Natural killer cell (primary cell): ENCODE measurements at regions not wholly inside any gene's neighbourhood (a gene's known extent, or its start where the extent isn't known, plus 50 kb on each side); places are given as distances from the start of the nearest gene placed in this dataset.

ENCODE experiments used
- ATAC-seq, 3 donors: fragments of 150-1000 bp in 2 of 3; fragments of 200-7000 bp in 1 of 3; cut with Tn5 transposase; 1 replicate in 1 of 3; 2 replicates in 2 of 3; pipeline ENCODE4 v1.10.0; 2021; ENCODE audit warnings: mild to moderate bottlenecking in 2 of 3, moderate library complexity in 2 of 3
- DNase-seq, 2 donors: peaks; one replicate each; pipeline versions ENCODE4 v3.0.0 to v3.0.0-alpha.2; 2013 to 2021; ENCODE audit warnings: mixed read lengths in 1 of 2
- H3K27ac ChIP-seq: one replicate; pipeline ENCODE4 v1.5.1; 2013; ENCODE audit warnings: mild to moderate bottlenecking, low read length
- H3K27me3 ChIP-seq: one replicate; pipeline ENCODE4 v1.6.1; 2013; ENCODE audit warnings: low read length; ENCODE audit not compliant: control insufficient read depth, insufficient read depth
- H3K36me3 ChIP-seq: one replicate; pipeline ENCODE4 v1.6.1; 2013; ENCODE audit warnings: low read length; ENCODE audit not compliant: control insufficient read depth, insufficient read depth
- H3K4me1 ChIP-seq: one replicate; pipeline ENCODE4 v1.6.1; 2013; ENCODE audit warnings: low read length; ENCODE audit not compliant: control insufficient read depth, insufficient read depth
- H3K4me3 ChIP-seq: one replicate; pipeline ENCODE4 v1.5.1; 2013; ENCODE audit warnings: low read length
- H3K9me3 ChIP-seq: one replicate; pipeline ENCODE4 v1.6.1; 2013; ENCODE audit warnings: low read length; ENCODE audit not compliant: control insufficient read depth, insufficient read depth
- H3K27ac Mint-ChIP-seq, 2 donors: one replicate each; pipeline ENCODE4 v1.8.0; 2022; ENCODE audit warnings: mild to moderate bottlenecking in 2 of 2, mixed read lengths in 2 of 2, moderate library complexity in 1 of 2
- H3K27me3 Mint-ChIP-seq, 2 donors: one replicate each; pipeline ENCODE4 v1.8.0; 2022; ENCODE audit warnings: low read depth in 2 of 2, mixed read lengths in 2 of 2
- H3K36me3 Mint-ChIP-seq: one replicate; pipeline ENCODE4 v1.8.0; 2022; ENCODE audit warnings: mixed read lengths
- H3K4me1 Mint-ChIP-seq, 2 donors: one replicate each; pipeline ENCODE4 v1.8.0; 2022; ENCODE audit warnings: mixed read lengths in 2 of 2
- H3K4me3 Mint-ChIP-seq: one replicate; pipeline ENCODE4 v1.8.0; 2022; ENCODE audit warnings: mild to moderate bottlenecking, moderate library complexity, mixed read lengths
- H3K9me3 Mint-ChIP-seq, 2 donors: one replicate each; pipeline ENCODE4 v1.8.0; 2022; ENCODE audit warnings: mixed read lengths in 2 of 2
- WGBS: methylation state at CpG from one replicate; pipeline ENCODE4 v1.1.7; 2013; ENCODE audit warnings: missing lambda C conversion rate; ENCODE audit not compliant: insufficient coverage; 5-methylcytosine and 5-hydroxymethylcytosine counted together
- intact Hi-C: fragments of 100-400 bp; cut with micrococcal nuclease; formaldehyde crosslinking; loops from one replicate; pipeline ENCODE4 v1.14.2; 2022
- TF ChIP-seq, protein P1 (sequence below): fragments of 200-600 bp; IDR thresholded peaks from one replicate; pipeline ENCODE4 v1.8.0; 2022; ENCODE audit warnings: antibody characterized with exemption

DNA sequence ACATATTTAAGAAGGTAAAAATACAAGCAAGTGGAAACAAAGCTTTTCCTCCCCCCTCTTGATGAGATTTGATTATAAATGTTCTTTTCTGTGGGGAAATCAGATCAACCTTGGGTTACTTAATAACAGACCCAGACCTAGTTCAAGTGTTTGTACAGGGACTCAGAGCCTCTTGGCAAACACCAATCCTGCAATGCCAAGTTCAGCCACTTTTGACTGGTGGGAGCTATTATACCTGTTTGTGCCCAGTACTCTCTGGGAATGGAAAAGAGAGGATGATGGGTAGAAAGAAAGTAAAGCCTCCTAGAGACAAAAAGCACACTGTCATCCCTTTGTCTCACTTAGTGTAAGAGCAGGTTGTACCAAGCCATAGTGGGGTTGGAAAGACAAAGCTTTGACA lies 63.8 kb upstream of the EPHA4 start:
- TF ChIP-seq, protein P1, sequence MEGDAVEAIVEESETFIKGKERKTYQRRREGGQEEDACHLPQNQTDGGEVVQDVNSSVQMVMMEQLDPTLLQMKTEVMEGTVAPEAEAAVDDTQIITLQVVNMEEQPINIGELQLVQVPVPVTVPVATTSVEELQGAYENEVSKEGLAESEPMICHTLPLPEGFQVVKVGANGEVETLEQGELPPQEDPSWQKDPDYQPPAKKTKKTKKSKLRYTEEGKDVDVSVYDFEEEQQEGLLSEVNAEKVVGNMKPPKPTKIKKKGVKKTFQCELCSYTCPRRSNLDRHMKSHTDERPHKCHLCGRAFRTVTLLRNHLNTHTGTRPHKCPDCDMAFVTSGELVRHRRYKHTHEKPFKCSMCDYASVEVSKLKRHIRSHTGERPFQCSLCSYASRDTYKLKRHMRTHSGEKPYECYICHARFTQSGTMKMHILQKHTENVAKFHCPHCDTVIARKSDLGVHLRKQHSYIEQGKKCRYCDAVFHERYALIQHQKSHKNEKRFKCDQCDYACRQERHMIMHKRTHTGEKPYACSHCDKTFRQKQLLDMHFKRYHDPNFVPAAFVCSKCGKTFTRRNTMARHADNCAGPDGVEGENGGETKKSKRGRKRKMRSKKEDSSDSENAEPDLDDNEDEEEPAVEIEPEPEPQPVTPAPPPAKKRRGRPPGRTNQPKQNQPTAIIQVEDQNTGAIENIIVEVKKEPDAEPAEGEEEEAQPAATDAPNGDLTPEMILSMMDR = no peak
- intact Hi-C loops = no loop called here
- Mint-ChIP-seq H3K36me3 (no peaks in the 10 kb centered on the region), H3K27ac (no peak overlapping the region), H3K27me3 (no peaks in the 10 kb centered on the region), H3K9me3 (peaks cover 2 to 3% of the 10 kb centered on the region in 2 donors), H3K4me1 (no peaks in the 10 kb centered on the region), H3K4me3 (no peak overlapping the region)
- no peaks in the 10 kb centered on the region for H3K27me3 ChIP-seq
- ATAC-seq (no peak), DNase-seq (no peak)
- H3K27ac ChIP-seq = no peak overlapping the region
- no peaks in the 10 kb centered on the region for H3K4me1 ChIP-seq
- H3K9me3 ChIP-seq = no peaks in the 10 kb centered on the region
- H3K36me3 ChIP-seq = no peaks in the 10 kb centered on the region
- H3K4me3 ChIP-seq = no peak overlapping the region

DNA sequence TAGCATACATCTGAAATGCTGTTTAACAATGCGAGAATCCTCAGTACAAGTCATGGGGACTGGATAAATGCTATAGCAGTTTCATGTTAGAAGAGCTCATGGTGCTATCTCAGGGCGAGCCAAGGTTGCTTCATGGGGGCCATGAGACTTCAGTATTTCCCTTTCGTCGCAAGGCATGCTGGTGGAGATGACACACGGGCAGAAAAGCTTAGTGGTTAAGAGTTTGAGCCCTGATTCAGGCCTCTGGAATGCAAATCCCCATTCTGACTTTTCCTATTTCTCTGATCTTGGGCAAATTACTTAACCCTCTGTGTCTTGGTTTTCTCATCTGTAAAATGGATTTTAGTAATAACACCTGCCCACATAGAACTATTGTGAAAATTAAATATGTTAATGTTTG lies 57.4 kb upstream of the EPHA4 start:
- H3K4me3 Mint-ChIP-seq = no peak overlapping the region
- H3K27me3 Mint-ChIP-seq = no peaks in the 10 kb centered on the region
- H3K4me3 ChIP-seq = no peak overlapping the region
- intact Hi-C loops = no loop called here
- no peaks in the 10 kb centered on the region for H3K36me3 ChIP-seq
- H3K27ac Mint-ChIP-seq = no peak overlapping the region
- no peak overlapping the region for H3K27ac ChIP-seq
- TF ChIP-seq, protein P1 = no peak
- ATAC-seq (no peak), DNase-seq (no peak)
- no peaks in the 10 kb centered on the region for H3K27me3 ChIP-seq
- H3K9me3 ChIP-seq = no peaks in the 10 kb centered on the region
- H3K36me3 Mint-ChIP-seq = no peaks in the 10 kb centered on the region
- H3K4me1 Mint-ChIP-seq = no peaks in the 10 kb centered on the region
- WGBS = 88% methylated on average over 5 of the region's 5 CpGs
- H3K9me3 Mint-ChIP-seq = no peaks in the 10 kb centered on the region
- H3K4me1 ChIP-seq = no peaks in the 10 kb centered on the region

DNA sequence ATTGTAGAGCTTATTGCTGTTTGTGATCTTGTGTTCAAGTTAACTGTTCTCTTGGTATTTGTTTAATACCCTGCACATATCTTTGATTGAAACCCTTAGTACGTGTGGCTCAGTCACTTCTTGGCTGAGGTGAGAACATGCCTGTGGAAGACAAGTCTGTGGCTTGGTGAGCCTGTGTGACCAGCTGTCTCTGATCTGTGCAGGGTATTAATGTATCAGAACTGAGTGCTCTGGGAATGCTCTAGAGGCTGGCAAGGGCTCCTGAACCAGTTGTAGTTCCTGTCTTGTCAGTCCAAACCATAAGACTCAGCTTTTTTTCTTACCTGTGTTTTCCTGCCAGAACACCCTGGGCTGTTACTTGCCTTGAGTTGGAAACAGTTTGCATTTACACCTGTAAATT lies 52.4 kb upstream of the EPHA4 start:
- Histone ChIP-seq H3K4me3 (no peak overlapping the region), H3K36me3 (no peaks in the 10 kb centered on the region), H3K27me3 (no peaks in the 10 kb centered on the region), H3K9me3 (no peaks in the 10 kb centered on the region), H3K27ac (no peak overlapping the region), H3K4me1 (no peaks in the 10 kb centered on the region)
- no peak for ATAC-seq
- Mint-ChIP-seq H3K27me3 (no peaks in the 10 kb centered on the region), H3K27ac (no peak overlapping the region), H3K4me3 (no peak overlapping the region), H3K4me1 (no peaks in the 10 kb centered on the region), H3K9me3 (no peaks in the 10 kb centered on the region), H3K36me3 (no peaks in the 10 kb centered on the region)
- TF ChIP-seq, protein P1 = no peak
- intact Hi-C loops = no loop called here
- WGBS = 56% methylated on average over 1 of the region's 1 CpG
- DNase-seq = no peak
